Right renal pelvis (tissue), 4 donors: ENCODE measurements at regions not wholly inside any gene's neighbourhood (a gene's known extent, or its start where the extent isn't known, plus 50 kb on each side); places are given as distances from the start of the nearest gene placed in this dataset.
A peak's percentile ranks its signal among the peaks of the same experiment; 100 is the strongest.

Experiments
- DNase-seq, 4 donors: peaks; one replicate each; pipeline ENCODE4 v3.0.0-alpha.2; 2013; ENCODE audit warnings: low read depth in 4 of 4, low spot score in 3 of 4, missing footprints in 1 of 4

DNA sequence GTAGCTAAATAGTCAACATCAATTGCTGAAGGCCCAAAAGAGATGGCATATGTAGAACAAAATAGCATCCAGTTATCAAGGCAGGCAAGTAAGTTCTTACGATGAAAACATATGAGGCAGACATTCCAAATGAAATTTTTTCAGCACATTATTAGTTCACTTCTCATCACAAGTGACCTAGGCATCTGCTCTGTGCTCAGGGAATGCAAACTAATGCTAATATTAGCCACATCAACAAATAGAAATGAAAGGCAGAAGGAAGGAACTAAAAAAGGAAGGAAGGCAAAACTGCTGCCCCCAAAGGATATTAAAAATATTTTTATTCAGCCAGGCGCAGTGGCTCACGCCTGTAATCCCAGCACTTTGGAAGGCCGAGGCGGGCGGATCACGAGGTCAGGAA is 51.2 kb upstream of the ROCK1 start:
- no peak for DNase-seq

DNA sequence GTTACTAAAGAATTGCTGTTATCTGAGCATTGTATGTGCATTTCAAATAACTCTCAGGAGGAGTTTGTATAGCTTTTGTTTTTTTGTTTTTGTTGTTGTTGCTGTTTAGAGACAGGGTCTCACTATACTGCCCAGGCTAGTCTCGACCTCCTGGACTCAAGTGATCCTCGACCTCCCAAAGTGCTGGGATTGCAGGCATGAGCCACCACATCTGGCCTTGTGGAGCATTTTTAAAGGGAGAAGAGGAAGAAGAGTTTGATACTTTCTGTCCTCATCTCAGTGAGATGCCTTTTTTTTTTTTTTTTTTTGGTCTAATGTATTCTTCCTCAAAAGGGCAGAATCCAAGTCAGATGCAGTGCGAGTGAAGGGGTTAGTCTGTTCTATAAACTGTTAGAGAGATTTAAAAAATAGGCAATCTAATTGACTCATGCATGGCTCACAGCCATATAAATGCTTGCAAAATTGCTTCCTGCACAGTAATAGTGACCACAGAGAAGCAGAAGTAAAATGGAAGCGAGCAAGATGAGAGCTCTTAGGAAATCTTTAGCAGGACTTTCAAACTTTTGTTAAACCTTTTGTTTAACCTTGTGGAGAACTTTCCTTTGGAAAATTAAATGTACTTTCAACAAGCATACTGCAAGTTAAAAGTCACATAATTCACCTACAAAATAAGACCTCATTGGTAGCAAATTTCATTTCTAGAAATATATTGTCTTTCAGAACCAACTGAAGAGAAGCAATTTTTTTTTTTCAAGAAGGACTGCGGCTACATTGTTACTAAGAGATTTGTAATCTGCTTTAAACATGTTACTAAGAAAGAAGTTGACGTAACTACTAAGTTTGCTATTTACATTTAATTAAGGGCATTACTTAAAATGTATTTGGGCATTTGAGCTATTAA is 52.3 kb upstream of the ROCK1 start:
- DNase-seq = no peak

DNA sequence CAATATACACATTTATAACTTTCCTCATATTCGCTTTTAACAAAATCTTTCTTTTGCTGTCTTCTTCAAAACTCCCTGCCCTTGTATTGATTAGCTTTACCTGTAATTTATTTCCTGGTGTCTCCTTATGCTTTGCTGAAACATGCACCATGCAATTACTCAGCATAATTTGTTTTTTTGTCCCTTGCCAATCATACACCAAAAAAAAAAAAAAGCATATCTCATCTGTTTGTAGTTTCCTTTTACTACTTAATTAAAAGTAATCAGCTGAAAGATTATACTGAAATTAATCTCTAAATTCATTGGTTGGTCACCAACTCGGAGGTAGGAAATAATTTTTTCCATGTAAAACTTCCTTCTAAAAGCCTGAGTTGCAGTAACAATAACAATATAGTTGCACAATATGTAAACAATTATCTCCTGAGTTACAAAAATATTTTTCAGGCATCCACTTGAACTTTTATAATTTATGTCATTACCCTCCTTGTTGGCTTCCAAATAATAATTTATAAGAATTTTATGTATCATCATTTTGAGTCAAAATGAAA is 53.0 kb upstream of the ROCK1 start:
- DNase-seq = no peak

DNA sequence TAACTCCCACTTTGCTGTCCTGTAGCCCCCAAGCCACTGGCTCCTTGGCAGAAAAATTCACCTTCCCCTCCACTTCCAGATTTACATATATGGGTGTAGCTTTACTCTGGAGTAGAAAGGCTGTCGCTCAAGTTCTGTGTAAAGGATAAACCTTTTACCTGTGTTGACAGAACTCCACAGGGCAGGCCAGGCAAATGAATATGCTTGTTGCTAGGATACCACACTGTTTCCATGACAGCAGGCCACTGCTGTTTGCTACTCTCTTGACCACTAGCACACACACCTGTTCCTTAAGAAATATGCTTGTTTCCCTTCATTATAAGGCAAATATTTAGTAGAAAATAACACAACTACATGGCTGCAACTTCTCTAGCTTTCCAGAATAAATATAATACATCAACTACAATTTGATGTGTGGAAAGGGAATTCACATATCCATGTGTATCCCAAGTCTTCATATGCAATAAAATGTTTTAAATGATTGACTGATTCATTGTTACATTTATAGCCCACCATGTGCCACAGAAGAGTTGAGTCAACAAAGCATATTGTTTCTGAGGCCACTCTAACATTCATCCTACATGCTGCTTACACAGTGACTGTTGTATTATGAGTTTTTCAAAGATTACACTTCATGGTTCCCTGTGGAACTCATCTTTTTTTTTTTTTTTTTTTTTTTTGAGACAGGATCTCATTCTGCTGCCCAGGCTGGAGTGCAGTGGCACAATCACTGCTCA is 56.2 kb upstream of the ROCK1 start:
- DNase-seq = peak in 3 of 4 donors; percentile 35 to 47 (median 43)

DNA sequence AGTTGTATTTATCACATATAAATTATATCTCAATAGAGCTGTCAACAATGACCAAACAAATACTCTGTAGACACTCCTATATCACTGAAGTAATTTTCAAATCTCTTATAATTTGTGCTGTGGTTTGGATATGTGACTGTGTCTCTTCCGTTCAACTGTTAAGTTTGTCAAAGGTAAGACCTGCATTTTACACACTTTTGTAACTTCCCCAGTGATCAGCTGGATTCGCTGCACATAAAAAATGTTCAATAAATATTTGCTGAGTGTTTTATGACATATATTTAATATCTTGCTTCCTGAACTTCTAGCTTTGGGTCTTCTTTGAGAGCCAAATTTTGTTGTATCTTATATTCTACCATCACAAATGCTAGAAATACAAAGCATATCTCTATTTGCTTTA is 57.3 kb upstream of the ROCK1 start:
- DNase-seq = no peak

DNA sequence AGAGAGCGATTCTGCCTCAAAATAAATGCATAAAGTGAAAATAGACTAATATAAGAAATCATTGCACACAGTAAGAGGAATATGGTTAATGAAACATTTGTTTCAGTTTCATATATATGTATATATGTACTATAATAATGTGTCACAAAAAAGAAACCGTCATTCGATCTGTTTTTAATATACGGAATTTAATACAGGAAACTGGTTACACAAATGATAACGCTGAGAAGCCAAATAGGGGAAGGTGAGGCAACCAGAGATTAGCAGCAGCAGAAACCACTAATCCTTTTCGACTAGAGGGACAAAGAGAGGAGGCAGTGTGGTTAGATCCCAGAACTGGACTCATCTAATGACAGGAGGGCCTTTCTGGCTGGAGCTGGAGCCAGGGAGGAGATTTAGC is 64.2 kb upstream of the GREB1L start:
- DNase-seq = no peak

DNA sequence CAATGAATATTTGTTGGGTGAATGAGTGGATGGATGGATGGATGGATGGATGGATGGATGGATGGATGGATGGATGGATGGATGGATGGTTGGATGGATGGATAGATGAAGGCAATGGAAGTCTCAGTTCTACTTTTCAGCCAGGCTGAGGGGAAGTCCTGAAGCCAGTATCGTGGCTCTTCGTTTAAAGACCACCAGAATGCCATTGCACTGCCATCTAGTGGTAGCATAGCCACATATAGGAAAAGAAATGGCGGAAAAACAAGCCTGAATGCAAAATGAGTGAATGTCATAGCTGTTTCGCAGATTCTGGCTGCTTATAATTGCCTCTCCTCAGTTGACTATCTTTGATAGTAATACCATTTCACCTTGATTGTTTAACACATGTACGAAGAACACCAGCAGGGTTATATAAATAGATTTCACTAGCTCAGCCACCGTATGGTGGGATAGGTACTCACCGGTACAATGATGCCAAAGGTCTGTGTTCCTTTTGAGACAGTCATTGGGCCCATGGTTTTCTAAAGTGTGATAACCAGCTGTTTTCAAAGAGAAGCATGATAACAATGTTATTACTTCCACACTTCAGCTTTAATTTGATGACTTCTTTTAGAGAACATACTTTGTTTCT is 62.3 kb upstream of the GREB1L start:
- DNase-seq = peak; percentile 36 to 47 (median 40)

DNA sequence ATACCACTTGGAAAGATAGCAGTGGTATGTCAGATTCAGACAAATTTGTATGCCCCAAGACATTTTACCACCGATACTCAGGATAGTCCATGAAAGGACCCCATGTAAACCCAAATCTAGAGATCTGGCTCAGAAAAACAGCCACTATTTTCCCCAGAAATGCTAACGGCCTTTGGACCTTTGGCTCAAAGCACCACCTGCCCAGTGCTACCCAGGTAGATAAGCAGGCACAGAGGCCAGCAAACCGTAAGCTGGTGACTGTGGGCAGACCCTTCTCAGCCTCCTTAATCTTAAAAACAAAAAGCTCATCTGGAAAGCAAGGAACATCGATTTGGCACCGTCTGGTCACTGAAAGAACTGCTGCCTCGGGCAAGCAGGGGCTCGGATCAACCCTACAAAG is 61.4 kb upstream of the GREB1L start:
- DNase-seq = no peak

DNA sequence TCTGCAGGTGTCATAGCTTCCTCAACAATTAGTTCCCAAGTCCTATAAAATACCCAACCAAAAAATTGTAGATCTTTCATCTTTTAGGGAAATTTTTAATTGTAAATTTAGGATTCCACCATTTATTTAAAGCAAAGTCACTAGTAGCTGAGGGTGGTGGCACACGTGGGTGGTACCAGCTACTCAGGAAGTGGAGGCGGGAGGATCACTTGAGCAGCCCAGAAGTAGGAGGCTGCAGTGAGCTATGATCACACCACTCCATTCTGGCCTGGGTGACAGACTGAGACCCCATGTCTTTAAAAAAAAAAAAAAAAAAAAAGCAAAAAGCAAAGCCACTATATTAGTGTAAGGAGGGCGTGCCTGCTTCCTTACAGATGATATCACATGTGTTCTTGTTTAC is 60.3 kb upstream of the GREB1L start:
- DNase-seq = no peak

DNA sequence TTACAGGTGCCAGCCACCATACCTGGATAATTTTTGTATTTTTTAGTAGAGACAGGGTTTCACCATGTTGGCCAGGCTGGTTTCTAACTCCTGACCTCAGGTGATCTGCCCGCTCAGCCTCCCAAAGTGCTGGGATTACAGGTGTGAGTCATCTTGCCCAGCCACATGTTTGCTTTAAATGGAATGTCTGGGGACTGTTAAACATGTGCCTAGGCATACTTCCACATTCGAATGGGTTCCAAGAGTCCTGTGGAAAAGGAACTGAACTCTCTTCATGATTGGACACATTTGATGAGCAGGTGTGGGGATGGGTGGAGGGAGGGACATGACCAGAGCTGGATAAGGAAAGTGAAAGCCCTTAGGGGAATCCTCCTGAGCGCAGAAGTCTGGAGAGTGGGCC is 58.4 kb upstream of the GREB1L start:
- DNase-seq = no peak

DNA sequence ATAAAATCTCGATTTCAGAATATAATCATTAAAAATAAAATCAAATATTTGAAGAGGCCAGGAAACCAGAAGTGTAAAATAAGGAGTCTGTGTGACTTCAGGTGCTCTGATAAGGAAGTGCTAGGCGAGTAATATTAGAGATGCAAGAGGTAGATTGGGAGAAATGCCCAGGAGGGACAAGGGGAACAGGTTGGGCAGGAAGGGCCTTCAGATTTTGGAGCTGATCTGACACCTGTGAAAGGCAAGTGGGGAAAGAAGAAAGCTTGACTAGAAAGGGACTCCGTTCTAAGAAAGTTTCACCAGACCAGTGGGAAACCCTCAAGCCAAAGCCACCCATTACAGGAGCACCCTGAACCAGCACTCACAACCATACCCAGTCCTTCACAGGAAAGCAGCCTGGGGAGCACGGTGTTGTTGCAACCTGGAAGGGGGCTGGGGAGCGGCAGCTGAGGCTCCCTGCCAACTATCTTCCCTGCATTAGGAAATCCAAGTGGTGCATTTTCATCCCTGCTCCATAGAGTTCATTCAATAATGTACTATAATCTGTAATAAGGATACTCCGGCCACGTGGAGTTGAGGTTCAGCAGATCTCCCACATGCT is 57.5 kb upstream of the GREB1L start:
- DNase-seq = no peak

DNA sequence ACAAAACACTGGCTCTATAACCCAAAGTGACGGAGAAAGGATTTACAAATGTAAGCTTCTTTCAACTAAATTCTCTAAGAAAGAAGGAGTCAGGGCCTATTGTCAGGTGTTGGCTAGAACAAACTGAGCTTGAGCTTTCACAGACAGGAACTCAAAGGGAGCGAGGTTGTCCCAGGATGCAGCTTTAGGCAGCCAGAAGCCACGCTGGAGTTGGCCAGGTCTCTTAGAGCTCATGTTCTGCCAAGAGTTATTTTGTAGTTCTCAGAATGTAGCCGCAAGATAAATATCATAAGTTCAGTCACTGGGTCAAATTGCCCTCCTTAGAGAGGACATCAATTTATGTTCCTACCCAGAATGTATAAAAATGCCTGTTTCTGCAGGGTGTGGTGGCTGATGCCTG is 54.1 kb upstream of the GREB1L start:
- no peak for DNase-seq

DNA sequence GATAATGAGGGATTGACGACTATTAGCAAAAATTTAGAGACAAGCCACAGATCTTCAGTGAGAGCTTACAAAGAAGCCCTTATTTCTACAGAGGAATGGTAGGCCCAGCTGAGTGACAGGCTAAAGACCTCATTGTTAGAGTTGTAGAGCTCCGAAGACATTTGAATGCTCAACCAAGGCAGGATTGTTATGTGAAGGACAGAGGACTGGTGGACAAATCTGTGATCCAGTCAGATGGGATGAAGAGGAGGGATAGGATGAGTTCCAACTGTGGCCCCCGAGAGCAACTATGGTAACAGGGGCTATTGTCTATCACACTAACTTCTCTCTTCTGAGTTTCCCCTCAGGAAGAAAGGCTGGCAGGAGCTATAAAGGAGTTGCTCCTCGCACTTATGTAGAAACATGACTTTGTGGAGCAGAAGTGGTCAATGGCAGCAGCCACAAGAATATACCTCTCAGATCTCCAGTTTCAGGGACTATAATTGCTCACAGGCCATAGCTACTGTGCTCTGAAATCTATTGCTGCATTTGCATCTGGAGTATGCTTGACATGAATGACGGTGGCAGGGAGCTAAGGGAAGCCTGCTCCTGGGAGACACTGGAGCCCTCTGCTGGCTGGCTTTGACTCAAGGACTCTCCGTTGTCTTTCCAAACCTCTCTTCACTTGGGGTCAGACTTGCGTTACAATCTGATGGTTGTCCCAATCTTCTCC is 50.3 kb upstream of the GREB1L start:
- DNase-seq = peak in 1 of 4 donors; percentile 12
